HFF-Myc (cell line): ENCODE measurements at regions not wholly inside any gene's neighbourhood (a gene's known extent, or its start where the extent isn't known, plus 50 kb on each side); places are given as distances from the start of the nearest gene placed in this dataset.

Source experiments
- DNase-seq: peaks from one replicate; pipeline ENCODE4 v3.0.0-alpha.2; 2011; ENCODE audit warnings: low read depth; ENCODE audit errors: extremely low read depth
- H3K4me3 ChIP-seq: replicated peaks from 2 replicates; pipeline ENCODE4 v1.5.1; 2011; ENCODE audit warnings: low read depth, mild to moderate bottlenecking, control low read depth, low read length
- TF ChIP-seq, protein P1 (sequence below): IDR thresholded peaks from 2 replicates; pipeline ENCODE4 v1.5.1; 2012; ENCODE audit warnings: mild to moderate bottlenecking, low read depth, low read length, control low read depth; ENCODE audit errors: missing control alignments

DNA sequence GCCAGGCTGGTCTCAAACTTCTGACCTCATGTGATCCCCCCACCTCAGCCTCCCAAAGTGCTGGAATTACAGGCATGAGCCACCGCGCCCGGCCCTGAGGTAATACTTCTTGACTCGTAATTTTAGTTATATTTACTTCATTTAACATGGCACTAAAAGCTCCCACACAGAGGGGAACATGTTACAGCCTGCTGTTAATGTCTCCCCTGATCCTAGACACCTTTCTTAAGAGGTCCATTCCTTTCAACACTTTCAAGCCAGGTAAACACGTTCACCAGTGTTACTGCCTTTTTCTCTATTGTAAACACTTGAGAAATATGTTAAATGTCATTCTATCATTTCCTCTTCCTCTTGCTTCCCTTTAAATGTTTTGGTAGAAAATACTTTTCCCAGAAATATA, 161.4 kb downstream of the METTL4 start:
- TF ChIP-seq, protein P1, sequence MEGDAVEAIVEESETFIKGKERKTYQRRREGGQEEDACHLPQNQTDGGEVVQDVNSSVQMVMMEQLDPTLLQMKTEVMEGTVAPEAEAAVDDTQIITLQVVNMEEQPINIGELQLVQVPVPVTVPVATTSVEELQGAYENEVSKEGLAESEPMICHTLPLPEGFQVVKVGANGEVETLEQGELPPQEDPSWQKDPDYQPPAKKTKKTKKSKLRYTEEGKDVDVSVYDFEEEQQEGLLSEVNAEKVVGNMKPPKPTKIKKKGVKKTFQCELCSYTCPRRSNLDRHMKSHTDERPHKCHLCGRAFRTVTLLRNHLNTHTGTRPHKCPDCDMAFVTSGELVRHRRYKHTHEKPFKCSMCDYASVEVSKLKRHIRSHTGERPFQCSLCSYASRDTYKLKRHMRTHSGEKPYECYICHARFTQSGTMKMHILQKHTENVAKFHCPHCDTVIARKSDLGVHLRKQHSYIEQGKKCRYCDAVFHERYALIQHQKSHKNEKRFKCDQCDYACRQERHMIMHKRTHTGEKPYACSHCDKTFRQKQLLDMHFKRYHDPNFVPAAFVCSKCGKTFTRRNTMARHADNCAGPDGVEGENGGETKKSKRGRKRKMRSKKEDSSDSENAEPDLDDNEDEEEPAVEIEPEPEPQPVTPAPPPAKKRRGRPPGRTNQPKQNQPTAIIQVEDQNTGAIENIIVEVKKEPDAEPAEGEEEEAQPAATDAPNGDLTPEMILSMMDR, result no peak
- no peak for DNase-seq
- H3K4me3 ChIP-seq, result no peak overlapping the region

DNA sequence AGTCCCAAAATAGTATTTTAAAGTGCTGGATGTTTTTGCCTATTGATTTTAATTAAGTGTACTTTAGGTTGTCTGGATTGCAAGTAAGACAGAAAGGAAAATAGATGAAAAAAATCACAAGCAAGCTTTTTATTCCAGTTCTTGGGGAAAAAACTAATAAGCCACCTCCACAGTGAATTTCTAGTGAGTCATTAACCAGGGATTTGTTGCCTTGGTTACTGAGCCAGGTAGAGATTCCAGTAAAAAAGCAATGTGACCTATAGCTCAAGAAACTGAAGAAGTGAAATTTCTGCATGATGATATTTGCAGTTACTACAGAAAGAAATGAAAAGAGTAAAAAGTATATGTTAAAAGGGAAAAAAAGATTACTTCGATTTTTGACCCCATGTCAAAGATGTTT, 160.6 kb downstream of the METTL4 start:
- TF ChIP-seq, protein P1, result no peak
- H3K4me3 ChIP-seq, result no peak overlapping the region
- DNase-seq, result no peak

DNA sequence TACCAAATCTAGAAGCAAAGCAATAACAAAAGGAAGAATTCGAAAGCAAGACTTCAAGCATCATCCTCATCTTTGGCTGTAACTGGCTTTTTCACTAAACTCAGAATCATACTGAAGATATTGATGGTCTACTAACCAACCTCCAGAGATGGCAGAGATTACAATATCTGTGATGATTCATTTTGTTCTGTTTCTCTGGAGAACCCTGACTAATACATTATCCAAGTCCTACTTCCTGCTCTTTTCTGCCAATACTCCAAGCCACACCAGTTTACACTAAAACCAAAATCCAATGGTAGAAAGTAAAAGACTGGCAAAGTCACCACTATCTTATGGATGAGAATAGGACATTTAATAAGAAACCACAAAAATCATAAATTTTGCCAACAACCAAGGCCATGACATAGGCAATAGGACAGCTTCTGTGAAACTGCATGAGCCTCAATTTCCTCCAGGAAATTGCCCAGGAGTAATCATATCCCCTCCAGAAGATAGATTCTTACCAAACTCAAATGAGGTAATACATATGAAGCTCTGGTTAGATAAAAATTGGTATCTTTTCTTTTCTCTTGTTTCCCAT, 159.8 kb downstream of the METTL4 start:
- TF ChIP-seq, protein P1, result no peak
- H3K4me3 ChIP-seq, result no peak overlapping the region
- peak; percentile 11 for DNase-seq

DNA sequence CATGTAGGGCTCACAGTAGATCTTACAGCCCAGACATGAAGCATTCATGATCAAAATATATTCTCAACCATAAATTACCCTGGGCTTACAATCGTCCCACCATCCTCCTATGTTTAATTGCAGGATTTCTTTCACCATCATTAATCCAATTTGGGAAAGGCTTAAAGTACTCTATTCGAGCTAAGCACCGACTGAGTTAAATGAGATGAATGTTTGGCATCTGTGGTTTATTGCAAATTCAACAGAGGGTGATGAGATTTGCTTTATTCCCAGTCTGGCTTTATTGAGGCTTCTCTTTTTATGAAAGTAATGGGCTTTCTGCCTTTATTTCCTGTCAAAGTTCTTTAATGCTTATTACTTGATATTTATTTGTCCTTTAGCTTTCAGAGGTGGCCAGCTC, 159.0 kb downstream of the METTL4 start:
- TF ChIP-seq, protein P1, result no peak
- no peak for DNase-seq
- H3K4me3 ChIP-seq, result no peak overlapping the region

DNA sequence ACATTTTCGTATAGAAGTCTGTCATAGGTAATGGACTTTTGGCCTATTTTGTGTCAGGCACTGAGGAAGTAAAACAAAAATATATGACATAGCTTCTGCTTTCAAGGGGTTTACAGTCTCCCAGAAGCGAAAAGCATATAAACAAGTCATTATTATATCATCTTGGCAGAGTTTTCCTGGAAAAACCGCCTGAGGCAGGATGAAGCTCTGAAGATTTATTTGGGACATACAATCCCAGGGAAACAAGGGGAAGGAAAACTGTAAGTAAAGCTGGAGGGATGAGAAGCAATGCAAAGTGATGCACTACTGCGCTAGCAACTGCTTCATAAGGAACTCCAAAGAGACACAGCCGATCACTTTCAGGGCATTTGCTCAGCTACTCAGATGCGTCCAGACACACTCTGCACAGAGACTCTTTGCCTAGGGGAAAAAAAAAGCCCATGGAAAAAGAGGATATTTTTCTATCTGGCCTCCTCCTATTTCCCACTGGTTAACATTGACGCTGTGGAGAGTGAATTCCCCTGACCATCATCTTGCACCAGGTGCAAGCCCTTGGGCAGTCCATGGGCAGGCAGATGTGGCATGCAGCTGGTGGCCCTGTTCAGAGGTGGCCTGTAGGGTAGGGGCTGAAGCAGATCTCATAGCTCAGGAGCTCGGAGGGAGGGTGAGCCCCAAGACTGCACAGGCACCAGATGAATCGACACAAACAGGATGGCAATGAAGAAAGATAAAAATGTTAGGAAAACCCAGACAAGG, 158.1 kb downstream of the METTL4 start:
- TF ChIP-seq, protein P1, result no peak
- DNase-seq, result no peak
- H3K4me3 ChIP-seq, result no peak overlapping the region

DNA sequence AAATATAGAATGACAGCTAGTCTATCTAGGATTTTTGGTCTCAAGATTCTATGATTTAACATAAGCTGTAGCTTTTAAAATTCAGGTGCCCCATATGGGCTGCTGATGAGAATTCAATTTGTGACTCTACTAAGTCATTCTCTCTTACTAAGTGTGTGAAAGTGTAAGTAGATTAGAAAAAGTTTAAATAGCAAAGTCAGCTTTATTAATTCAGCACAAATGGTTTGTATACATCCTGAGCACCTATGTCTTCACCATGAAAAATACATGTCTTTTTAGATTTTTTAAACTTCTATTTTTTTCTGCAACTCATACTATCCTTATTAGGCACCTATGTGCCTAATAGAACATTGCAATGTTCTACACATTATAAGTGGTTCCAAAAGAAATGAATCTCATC, 157.1 kb downstream of the METTL4 start:
- no peak overlapping the region for H3K4me3 ChIP-seq
- TF ChIP-seq, protein P1, result no peak
- DNase-seq, result no peak

DNA sequence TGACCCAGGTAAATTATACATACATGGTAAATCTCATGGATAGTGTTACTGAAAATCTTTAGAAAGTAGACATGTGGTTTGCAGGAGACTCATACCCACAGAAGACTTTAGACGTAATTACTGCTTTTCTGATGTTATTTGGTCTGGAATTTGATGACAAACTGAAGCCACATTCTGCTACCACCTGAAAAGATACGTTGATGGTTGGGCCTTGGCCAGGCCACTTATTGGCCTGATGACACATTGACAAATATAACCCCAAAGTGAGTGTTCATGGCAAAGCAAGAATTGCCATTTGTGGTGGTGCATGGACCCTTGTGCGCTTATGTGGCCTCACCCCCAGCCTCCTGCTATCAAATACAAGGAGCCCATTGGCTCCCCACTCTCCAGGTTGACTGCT, 155.6 kb downstream of the METTL4 start:
- no peak overlapping the region for H3K4me3 ChIP-seq
- TF ChIP-seq, protein P1, result no peak
- DNase-seq, result no peak
